ENCODE measurements at regions not wholly inside any gene's neighbourhood (a gene's known extent, or its start where the extent isn't known, plus 50 kb on each side); places are given as distances from the start of the nearest gene placed in this dataset.

DNA sequence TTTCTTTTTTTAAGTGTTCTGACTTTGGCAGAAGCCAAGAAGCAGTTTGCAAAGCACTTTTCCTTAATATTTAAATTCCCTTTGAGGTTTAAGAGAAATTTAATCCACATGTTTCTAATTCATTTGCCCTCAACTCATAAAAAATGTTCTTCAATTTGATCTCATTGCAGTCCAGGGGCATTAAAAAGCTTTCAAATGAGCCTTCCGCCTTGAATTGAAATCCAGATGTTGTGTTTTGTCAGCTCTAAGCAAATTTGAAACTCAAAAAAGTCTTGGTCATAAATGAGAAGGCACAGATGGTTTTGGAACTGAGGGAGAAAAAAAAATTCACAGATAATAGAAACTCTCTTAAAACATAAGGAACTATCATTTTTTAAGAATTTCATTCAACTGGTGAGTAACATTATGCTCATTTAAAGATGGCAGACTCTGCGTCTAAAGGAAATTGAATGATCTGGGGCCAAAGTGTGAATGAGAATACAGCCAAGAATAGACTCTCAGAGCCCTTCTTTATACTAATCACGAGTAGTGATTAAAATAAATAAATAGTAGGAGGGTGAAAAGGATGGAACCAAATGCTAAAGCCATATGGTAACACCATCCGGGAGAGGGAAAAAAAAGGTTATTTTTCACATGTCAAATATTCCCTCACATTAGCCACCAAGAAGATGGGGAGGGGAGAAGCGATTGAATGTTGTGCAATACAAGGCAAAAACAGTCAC lies 1304.7 kb downstream of the CDH8 start:
- H3K4me3 ChIP-seq (ENCODE audit: low read depth, low read length): no peak overlapping the region
- TF ChIP-seq, protein P1, sequence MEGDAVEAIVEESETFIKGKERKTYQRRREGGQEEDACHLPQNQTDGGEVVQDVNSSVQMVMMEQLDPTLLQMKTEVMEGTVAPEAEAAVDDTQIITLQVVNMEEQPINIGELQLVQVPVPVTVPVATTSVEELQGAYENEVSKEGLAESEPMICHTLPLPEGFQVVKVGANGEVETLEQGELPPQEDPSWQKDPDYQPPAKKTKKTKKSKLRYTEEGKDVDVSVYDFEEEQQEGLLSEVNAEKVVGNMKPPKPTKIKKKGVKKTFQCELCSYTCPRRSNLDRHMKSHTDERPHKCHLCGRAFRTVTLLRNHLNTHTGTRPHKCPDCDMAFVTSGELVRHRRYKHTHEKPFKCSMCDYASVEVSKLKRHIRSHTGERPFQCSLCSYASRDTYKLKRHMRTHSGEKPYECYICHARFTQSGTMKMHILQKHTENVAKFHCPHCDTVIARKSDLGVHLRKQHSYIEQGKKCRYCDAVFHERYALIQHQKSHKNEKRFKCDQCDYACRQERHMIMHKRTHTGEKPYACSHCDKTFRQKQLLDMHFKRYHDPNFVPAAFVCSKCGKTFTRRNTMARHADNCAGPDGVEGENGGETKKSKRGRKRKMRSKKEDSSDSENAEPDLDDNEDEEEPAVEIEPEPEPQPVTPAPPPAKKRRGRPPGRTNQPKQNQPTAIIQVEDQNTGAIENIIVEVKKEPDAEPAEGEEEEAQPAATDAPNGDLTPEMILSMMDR (IDR thresholded peaks at IDR 0.05; ENCODE audit: insufficient read depth, low read length): no peak
- DNase-seq (ENCODE audit: low read depth): no peak

DNA sequence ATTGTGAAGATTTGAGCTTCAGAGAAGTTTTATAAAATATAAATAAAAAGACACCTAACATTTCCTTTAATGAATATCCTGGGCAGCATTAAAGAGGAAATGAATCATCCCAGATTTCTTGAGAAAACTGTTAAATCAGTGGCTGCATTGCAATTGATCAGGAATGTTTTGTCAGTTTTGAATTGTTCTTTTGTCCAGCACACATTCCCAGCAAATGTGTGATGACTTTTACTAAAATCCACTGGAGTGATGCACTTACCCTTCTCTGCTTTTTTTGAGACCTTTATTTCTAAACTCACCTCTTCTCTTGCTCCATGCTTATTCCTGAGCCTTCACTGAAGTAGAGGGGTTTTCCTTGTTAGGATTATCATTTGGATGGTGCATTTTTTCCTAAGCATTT lies 1307.2 kb downstream of the CDH8 start:
- no peak for DNase-seq (ENCODE audit: low read depth)
- TF ChIP-seq, protein P1 (IDR thresholded peaks at IDR 0.05; ENCODE audit: insufficient read depth, low read length): no peak
- no peak overlapping the region for H3K4me3 ChIP-seq (ENCODE audit: low read depth, low read length)

DNA sequence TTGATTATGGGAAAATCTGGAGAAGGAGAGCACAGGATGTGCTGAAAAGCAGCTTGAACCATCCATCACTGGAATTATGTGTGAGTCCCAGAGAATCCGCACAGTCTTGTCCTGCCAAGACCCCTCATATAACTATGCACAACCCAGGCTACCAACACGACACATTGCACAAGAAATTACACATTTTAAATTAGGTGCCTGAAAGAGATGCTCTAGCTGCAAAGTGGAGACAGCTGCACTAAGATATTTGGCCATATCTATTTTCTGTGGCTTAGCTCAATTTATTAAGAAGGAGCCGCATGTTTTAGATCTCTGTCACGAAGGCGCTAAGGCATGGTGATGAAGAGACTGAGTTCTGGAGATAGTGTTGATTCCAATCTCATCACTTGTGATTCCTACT lies 1308.4 kb downstream of the CDH8 start:
- DNase-seq (ENCODE audit: low read depth): no peak
- H3K4me3 ChIP-seq (ENCODE audit: low read depth, low read length): no peak overlapping the region
- TF ChIP-seq, protein P1 (IDR thresholded peaks at IDR 0.05; ENCODE audit: insufficient read depth, low read length): no peak

DNA sequence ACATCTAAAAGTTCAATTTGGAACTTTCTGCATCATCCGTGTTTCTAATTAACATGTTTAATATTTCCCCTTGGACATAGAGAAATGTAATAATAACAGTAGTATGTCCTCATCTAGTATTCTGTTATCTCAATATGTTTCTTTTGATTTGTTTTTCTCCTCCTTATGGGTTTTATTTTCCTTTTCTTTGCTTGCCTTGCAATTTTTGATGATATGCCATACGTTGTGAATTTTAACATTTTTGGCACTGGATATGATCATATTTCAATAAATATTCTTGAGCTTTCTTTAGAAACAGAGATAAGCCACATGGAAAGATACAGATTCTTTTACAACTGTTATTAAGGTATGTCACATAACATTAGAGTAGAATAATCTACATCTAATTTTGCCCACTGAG lies 1316.2 kb downstream of the CDH8 start:
- no peak for DNase-seq (ENCODE audit: low read depth)
- TF ChIP-seq, protein P1 (IDR thresholded peaks at IDR 0.05; ENCODE audit: insufficient read depth, low read length): no peak
- no peak overlapping the region for H3K4me3 ChIP-seq (ENCODE audit: low read depth, low read length)

DNA sequence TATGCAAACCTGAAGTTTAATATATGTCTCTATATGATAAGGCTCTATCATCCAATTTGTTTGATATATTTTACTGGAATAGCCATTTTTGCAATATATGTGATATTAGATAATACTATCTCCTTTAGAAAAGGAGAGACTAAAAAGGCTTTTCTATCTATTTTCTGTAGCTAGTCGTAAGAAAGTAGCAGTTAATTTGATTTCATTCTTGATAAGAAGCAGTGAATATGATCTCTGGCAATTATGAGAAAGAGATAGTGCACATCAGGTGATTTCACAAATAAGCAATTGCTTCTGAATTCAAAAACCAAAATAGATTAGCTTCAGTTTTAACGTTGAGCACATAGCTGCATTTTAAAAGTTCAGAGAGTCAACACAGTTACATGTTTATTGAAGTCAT lies 1318.4 kb downstream of the CDH8 start:
- H3K4me3 ChIP-seq (ENCODE audit: low read depth, low read length): no peak overlapping the region
- TF ChIP-seq, protein P1 (IDR thresholded peaks at IDR 0.05; ENCODE audit: insufficient read depth, low read length): no peak
- no peak for DNase-seq (ENCODE audit: low read depth)

DNA sequence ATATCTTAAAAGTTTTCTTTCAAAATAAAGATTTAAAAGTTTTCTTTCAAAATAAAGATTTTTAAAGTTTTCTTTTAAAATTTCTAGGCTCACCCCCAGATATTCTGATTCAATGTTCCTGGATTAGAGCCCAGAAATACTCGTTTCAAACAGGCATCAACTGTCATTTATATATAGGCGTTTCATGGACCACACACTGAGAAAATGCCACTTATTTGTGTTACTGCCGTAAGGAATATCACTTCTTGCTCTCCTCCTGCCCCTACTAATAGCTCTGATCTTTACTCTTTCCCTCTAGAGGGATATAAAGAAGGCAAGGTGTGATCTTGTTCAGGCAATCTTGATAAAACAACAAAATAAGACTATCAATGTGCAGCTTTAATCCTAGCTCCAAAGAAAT lies 1324.1 kb downstream of the CDH8 start:
- DNase-seq (ENCODE audit: low read depth): no peak
- no peak overlapping the region for H3K4me3 ChIP-seq (ENCODE audit: low read depth, low read length)
- TF ChIP-seq, protein P1 (IDR thresholded peaks at IDR 0.05; ENCODE audit: insufficient read depth, low read length): no peak

DNA sequence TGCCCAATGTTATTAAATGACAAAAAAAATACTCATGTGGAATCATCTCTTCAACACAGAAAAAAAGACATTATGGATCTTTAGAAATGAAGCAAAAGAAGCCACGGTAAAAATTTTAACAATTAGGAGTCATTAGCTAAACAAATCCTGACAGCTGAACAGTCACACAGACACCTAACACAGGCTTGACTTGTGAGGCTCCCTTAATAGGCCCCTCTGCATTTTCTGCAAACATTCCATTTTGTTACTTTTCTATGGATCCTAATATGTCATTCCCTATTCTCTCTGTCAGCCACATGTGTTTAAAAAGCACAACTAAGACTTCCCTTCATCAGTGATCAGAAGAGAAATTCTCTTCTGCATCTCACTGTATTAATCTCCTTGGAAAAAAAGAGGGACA lies 1331.5 kb downstream of the CDH8 start:
- no peak for DNase-seq (ENCODE audit: low read depth)
- TF ChIP-seq, protein P1 (IDR thresholded peaks at IDR 0.05; ENCODE audit: insufficient read depth, low read length): no peak
- H3K4me3 ChIP-seq (ENCODE audit: low read depth, low read length): no peak overlapping the region
